SU-DHL-6 (cell line): ENCODE measurements at regions not wholly inside any gene's neighbourhood (a gene's known extent, or its start where the extent isn't known, plus 50 kb on each side); places are given as distances from the start of the nearest gene placed in this dataset.

Experiments
- H2AFZ ChIP-seq: fragments of 200-600 bp; sonication (generic); 2 replicates; pipeline ENCODE4 v1.6.1; 2014; ENCODE audit warnings: low read depth, mild to moderate bottlenecking, moderate library complexity, mixed read lengths, antibody characterized with exemption, low read length; ENCODE audit not compliant: severe bottlenecking
- H3F3A ChIP-seq: fragments of 200-600 bp; shearing (Covaris generic); 2 replicates; pipeline ENCODE4 v1.6.0; 2016; ENCODE audit warnings: antibody characterized with exemption, mild to moderate bottlenecking; ENCODE audit not compliant: insufficient read depth
- H3K27ac ChIP-seq: fragments of 200-600 bp; sonication (generic); 2 replicates; pipeline ENCODE4 v1.5.1; 2016; ENCODE audit warnings: low read depth, mild to moderate bottlenecking, low read length, moderate library complexity, mixed read lengths
- H3K27me3 ChIP-seq: fragments of 200-600 bp; sonication (generic), shearing (Covaris generic); 2 replicates; pipeline ENCODE4 v1.6.0; 2014; ENCODE audit warnings: mild to moderate bottlenecking, low read length
- H3K36me3 ChIP-seq: fragments of 200-600 bp; sonication (generic); 2 replicates; pipeline ENCODE4 v1.6.1; 2014; ENCODE audit warnings: mild to moderate bottlenecking, low read length, mixed read lengths
- H3K4me2 ChIP-seq: fragments of 300-600, 200-600 bp; shearing (Covaris generic), sonication (generic); 2 replicates; pipeline ENCODE4 v1.6.0; 2014; ENCODE audit warnings: low read length, low read depth, mild to moderate bottlenecking; ENCODE audit not compliant: poor library complexity, severe bottlenecking
- H3K4me3 ChIP-seq: fragments of 200-600 bp; sonication (generic); 2 replicates; pipeline ENCODE4 v1.5.1; 2014; ENCODE audit warnings: antibody characterized with exemption, low read length, mild to moderate bottlenecking, mixed read lengths; ENCODE audit not compliant: insufficient read depth, poor library complexity, severe bottlenecking
- H3K79me2 ChIP-seq: fragments of 200-600 bp; sonication (generic); 2 replicates; pipeline ENCODE4 v1.6.1; 2014; ENCODE audit warnings: mild to moderate bottlenecking, low read length, moderate library complexity; ENCODE audit not compliant: insufficient read depth
- H3K9ac ChIP-seq: fragments of 200-600 bp; sonication (generic); 2 replicates; pipeline ENCODE4 v1.7.0; 2014; ENCODE audit warnings: mild to moderate bottlenecking, low read length
- H3K9me2 ChIP-seq: fragments of 200-600 bp; sonication (generic); replicated peaks from 2 replicates; pipeline ENCODE4 v1.6.1; 2014; ENCODE audit warnings: low read length; ENCODE audit not compliant: insufficient read depth
- H3K9me3 ChIP-seq: fragments of 200-600 bp; sonication (generic); 2 replicates; pipeline ENCODE4 v1.6.1; 2014; ENCODE audit warnings: low read length, mixed read lengths; ENCODE audit not compliant: insufficient read depth
- H4K20me1 ChIP-seq: fragments of 200-600 bp; sonication (generic); 2 replicates; pipeline ENCODE4 v1.6.1; 2014; ENCODE audit warnings: low read depth, mild to moderate bottlenecking, antibody characterized with exemption, low read length, moderate library complexity, mixed read lengths
- CTCF ChIP-seq: fragments of 200-600 bp; sonication (generic); IDR thresholded peaks from one replicate; pipeline ENCODE4 v1.5.1; 2017; ENCODE audit warnings: antibody characterized with exemption, mild to moderate bottlenecking, low read length, moderate library complexity; ENCODE audit not compliant: insufficient read depth, poor library complexity, severe bottlenecking
- EZH2phosphoT487 ChIP-seq: fragments of 200-600 bp; sonication (generic), shearing (Covaris generic); conservative IDR thresholded peaks from 2 replicates; pipeline ENCODE4 v1.6.1; 2018; ENCODE audit warnings: mild to moderate bottlenecking, antibody characterized with exemption, low read length, moderate library complexity, mixed read lengths

GRCh38 chr18:28359176-28359575 lies 182.2 kb upstream of the CDH2 start:
- TF ChIP-seq EZH2phosphoT487 (no peak), CTCF (no peak)
- H3F3A ChIP-seq: no peaks in the 10 kb centered on the region
- no peaks in the 10 kb centered on the region for H3K36me3 ChIP-seq
- H3K79me2 ChIP-seq: no peaks in the 10 kb centered on the region
- H3K4me2 ChIP-seq: no peak overlapping the region
- no peak overlapping the region for H3K27ac ChIP-seq
- H3K9ac ChIP-seq: no peak overlapping the region
- H4K20me1 ChIP-seq: no peaks in the 10 kb centered on the region
- no peak overlapping the region for H3K4me3 ChIP-seq
- no peak overlapping the region for H2AFZ ChIP-seq
- H3K9me2 ChIP-seq: no peaks in the 10 kb centered on the region
- no peaks in the 10 kb centered on the region for H3K27me3 ChIP-seq
- H3K9me3 ChIP-seq: no peaks in the 10 kb centered on the region

GRCh38 chr18:28357766-28358401 lies 181.0 kb upstream of the CDH2 start:
- H3K36me3 ChIP-seq: no peaks in the 10 kb centered on the region
- no peak overlapping the region for H3K27ac ChIP-seq
- no peaks in the 10 kb centered on the region for H4K20me1 ChIP-seq
- H3K4me3 ChIP-seq: no peak overlapping the region
- no peaks in the 10 kb centered on the region for H3K9me3 ChIP-seq
- no peaks in the 10 kb centered on the region for H3K27me3 ChIP-seq
- no peak for TF ChIP-seq EZH2phosphoT487
- no peak for TF ChIP-seq CTCF
- no peak overlapping the region for H2AFZ ChIP-seq
- H3F3A ChIP-seq: no peaks in the 10 kb centered on the region
- no peaks in the 10 kb centered on the region for H3K79me2 ChIP-seq
- no peak overlapping the region for H3K4me2 ChIP-seq
- H3K9ac ChIP-seq: no peak overlapping the region
- H3K9me2 ChIP-seq: no peaks in the 10 kb centered on the region

GRCh38 chr18:28350821-28351220 lies 173.9 kb upstream of the CDH2 start:
- H3K27me3 ChIP-seq: no peaks in the 10 kb centered on the region
- no peak overlapping the region for H3K4me3 ChIP-seq
- no peak overlapping the region for H3K9ac ChIP-seq
- H2AFZ ChIP-seq: no peak overlapping the region
- H3K9me2 ChIP-seq: no peaks in the 10 kb centered on the region
- no peak for TF ChIP-seq CTCF
- TF ChIP-seq EZH2phosphoT487: no peak
- H3K9me3 ChIP-seq: no peaks in the 10 kb centered on the region
- no peaks in the 10 kb centered on the region for H3F3A ChIP-seq
- H3K4me2 ChIP-seq: no peak overlapping the region
- H3K79me2 ChIP-seq: no peaks in the 10 kb centered on the region
- H3K27ac ChIP-seq: no peak overlapping the region
- H4K20me1 ChIP-seq: no peaks in the 10 kb centered on the region
- no peaks in the 10 kb centered on the region for H3K36me3 ChIP-seq
